GM20000 (cell line): ENCODE measurements at regions not wholly inside any gene's neighbourhood (a gene's known extent, or its start where the extent isn't known, plus 50 kb on each side); places are given as distances from the start of the nearest gene placed in this dataset.

Experiments
- DNase-seq: peaks from one replicate; pipeline ENCODE4 v3.0.0; 2012; ENCODE audit warnings: low spot score
- TF ChIP-seq, protein P1 (sequence below): IDR thresholded peaks from 2 replicates; pipeline ENCODE4 v1.5.1; 2012; ENCODE audit warnings: mild to moderate bottlenecking, control low read depth; ENCODE audit errors: extremely low read depth, missing control alignments

DNA sequence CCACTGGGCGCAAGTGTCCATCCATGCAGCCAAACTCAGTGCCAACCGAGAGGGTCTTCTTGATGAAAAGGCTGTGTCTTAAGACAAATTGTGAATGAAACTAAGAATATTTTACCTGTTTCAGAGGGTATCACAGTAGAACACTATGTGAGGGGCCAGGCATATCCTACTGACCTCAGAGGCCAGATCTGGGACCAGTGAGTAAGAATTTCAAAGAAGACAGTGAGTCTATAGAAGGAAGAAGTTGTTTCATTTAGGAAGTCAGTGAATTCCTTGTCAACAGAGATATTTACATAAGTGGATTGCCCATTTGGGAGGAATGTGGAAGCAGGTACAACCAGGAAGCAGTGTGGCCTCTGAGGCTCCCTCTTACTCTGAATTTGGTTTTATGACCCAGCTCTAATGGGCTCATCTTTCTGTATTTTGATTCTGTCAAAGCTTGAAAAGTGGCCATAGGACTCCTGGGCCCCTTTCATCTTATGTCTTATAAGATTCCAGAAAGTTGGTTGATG lies 137.4 kb downstream of the ZNF664 start:
- TF ChIP-seq, protein P1, sequence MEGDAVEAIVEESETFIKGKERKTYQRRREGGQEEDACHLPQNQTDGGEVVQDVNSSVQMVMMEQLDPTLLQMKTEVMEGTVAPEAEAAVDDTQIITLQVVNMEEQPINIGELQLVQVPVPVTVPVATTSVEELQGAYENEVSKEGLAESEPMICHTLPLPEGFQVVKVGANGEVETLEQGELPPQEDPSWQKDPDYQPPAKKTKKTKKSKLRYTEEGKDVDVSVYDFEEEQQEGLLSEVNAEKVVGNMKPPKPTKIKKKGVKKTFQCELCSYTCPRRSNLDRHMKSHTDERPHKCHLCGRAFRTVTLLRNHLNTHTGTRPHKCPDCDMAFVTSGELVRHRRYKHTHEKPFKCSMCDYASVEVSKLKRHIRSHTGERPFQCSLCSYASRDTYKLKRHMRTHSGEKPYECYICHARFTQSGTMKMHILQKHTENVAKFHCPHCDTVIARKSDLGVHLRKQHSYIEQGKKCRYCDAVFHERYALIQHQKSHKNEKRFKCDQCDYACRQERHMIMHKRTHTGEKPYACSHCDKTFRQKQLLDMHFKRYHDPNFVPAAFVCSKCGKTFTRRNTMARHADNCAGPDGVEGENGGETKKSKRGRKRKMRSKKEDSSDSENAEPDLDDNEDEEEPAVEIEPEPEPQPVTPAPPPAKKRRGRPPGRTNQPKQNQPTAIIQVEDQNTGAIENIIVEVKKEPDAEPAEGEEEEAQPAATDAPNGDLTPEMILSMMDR, result no peak
- no peak for DNase-seq

DNA sequence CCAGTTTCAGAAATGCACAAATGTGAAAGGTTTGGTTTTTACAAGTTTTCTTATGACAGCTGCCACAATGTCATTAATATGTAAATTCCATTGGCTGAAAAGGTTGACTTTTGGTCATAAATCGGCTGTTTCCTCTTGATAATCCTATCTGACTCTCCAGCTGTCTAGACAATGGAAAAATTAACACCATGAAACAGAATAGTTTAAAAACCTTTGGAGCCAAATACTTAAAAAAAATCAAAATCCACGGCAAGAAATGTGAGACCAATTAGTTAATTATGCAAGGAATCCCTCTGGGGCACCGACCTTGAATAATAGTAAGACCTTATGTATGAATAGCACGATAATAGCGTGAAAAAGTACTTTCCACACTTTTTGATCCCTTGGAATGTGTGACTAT lies 138.0 kb downstream of the ZNF664 start:
- no peak for DNase-seq
- TF ChIP-seq, protein P1, result no peak

DNA sequence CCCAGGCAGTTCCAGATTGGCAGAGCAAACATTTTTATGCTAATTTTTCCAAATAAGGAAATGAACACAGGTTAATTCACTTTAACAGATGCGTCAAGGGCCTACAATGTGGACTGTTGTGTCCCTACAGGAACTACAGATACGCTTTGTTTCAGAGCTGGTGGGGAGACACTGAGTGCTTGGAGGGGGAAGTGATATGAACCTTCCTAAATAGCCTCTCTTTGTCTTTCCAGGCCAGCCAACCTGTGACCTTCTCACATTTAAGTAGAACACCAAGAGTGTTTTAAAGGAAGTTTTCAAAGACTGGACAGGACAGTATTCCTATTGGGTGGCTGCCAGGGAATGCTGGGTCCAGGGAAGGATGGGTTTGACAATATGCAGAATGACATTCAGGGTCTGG lies 141.3 kb downstream of the ZNF664 start:
- no peak for DNase-seq
- TF ChIP-seq, protein P1, result no peak

DNA sequence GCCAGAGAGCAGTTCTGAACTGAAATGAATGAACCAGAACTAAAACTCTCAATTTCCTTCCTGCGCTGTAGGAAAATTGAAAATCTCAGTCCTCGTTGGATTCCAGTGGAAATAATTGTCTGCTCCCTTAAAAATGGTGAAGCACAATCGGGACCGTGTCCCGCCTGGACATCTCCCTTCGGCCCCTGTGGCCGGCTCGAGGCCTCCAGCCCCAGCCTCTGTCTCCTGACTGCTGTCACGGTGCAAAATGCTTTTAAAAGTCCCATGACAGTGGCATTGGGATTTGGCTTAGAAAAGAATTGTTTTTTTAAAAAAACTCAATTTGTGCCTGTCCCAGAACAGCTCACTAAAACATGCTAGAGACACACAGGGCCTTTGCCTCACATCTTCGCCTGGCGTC lies 142.5 kb downstream of the ZNF664 start:
- DNase-seq, result no peak
- TF ChIP-seq, protein P1, result no peak

DNA sequence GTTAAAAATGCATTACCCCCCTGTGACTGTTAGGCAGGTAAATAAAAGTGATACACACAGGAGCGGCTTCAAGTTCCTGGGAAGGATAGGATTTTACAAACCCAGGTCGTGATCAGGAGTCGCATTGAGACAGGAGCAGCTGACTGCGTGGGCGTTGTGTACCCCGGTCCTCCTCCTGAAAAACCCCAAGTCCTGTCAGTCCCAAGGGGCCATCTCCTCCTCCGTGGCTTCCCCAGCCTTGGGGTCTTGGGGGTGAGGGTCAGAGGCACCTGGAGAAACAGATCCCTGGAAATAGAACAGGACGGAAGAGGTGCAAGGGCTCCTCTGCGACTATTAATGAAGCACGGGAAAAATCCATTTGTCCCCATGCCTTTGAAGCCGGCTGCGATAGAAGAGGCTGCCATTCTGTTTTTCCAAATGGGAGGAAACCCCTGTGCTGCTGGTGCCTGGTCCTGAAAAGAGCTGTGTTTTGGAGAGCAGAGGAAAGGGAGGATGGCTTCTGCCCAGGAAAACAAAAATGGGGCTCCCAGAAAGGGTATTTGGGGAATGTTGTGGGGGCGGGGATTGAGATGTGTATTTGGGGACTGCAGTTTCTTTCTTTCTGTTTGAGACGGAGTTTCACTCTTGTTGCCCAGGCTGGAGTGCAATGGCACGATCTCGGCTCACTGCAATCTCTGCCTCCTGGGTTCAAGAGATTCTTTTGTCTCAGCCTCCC lies 143.1 kb downstream of the ZNF664 start:
- no peak for DNase-seq

DNA sequence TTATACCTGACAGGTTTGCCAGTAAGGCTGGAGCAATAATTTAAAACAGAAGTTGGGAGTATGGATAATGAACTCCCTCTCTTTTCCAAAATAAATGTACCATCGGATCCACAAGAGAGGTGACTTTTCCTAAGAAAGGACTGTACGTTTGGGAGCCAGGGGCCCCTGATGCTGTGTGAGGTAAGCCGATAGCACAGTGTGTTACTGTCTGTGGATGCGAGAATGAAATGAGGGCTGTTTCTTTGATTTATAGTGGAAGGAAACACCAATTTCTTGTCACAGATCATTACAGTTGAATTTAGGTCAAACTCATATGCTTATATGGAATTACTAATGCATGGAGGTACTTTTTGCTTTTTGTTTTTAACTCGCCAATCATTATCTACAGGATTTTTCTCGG lies 147.7 kb downstream of the ZNF664 start:
- TF ChIP-seq, protein P1, result no peak
- DNase-seq, result no peak

More for the DNA sequence above, 143.1 kb downstream of the ZNF664 start:
- TF ChIP-seq, protein P1, result no peak

DNA sequence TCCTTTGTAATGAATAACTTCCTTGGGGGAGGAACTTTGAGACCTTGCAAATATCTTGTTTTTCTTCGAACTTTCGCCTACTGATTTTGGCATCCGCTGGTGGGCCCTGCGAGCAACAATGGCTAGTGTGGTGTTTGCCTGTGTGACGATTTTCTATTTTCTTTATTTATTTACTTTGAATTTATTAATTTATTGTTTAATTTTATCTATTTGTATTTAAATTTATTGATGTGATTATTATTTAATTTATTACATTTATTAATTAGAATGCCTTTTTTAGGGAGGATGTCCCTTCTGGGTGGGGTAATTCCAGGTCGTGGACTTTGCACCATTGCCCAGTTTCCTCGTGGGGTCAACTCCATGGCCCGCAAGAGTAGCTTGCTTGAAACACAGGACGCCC lies 149.7 kb downstream of the ZNF664 start:
- TF ChIP-seq, protein P1, result no peak
- DNase-seq, result no peak
